NOMO-1 treated with dmso at 0.1 percent for 144 hours (cell line): ENCODE measurements at regions not wholly inside any gene's neighbourhood (a gene's known extent, or its start where the extent isn't known, plus 50 kb on each side); places are given as distances from the start of the nearest gene placed in this dataset.
"Not testable (repeated sequence)": the region's sequence is repeated elsewhere in the genome, so short reads cannot be mapped to it uniquely, and the experiment has no call there.

Experiments
- DNase-seq: peaks from one replicate; lab custom pipeline; 2025; ENCODE audit not compliant: unreplicated experiment; lab: John Stamatoyannopoulos, UW

DNA sequence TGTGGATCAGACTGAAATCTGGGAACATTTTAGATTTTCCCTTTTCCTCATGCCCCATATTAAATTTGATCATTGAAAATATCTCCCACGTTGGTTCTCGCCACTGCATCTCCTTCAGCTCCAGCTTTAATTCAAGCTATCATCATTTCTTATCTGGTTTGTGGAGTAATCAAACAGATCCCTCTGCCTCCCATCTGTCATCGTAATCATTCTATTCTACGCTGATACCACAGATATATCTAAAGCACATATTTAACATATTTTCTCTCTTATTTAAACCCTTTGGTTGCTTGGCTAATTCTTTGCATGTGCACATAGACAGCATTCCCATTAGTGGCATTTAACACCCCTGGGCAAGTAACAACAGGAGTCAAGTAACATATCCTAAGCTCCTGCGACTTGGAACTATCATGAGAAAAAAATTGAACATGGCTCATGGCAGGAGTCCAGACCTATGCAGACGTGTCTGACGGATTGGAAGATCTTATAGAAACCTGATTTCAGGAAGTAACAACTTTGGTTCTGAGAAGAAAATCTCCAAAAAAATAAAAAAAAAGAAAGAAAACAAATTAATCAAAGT, 158.8 kb upstream of the KYNU start:
- DNase-seq, result no peak

DNA sequence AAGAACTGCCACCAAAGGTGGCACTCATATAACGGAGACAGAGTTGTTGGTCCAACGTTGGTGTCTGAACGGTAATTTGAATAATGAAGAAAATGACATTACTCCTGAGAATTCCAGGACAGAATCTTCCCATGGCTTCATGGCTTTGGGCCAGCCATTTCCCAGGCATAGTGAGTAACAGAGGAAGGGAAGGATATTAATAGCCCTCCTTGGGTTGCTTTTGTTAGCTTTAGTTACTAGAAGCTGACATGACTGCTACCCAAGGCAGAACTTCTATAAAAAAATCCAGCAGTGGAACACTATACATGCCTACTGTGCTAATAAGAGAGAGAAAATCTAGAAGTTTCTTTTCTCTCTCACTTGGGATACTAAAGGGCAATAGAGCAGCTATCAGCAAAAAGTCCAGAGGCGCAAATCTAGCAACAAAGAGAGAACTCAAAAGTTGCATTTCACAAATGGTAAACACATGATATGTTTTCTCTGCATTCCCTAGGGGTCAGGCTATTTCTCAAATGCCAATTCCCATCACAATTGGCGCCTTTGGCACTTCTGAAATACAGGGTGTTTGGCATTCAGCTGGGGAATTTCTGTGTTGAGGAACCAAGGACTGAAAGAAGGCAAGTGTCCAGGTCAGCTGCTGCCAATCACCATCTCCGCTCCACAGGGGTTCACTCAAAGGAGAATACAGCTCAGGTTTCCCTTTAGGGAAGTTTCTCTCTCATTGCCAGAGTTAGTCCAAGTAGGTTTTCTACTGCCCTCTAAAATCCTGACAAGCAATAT, 160.8 kb upstream of the KYNU start:
- no peak for DNase-seq

DNA sequence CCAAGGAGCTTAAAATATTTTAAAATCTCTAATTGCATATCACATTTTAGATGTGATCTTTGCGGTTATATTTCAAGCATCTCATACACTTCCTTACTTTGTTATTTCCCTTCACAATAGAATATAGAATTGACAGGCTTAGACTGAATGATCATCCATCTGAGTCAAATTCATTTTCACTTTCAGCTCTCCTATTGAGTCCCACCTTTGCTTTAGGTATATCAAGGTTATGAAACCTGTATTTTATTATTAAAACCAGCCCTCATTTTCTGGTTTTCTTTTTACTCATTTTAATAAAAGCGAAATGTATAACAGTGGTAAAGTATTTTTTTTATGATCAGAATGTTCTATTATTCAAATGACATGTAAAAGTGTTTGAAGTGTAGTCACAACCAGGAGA, 162.9 kb upstream of the KYNU start:
- no peak for DNase-seq

DNA sequence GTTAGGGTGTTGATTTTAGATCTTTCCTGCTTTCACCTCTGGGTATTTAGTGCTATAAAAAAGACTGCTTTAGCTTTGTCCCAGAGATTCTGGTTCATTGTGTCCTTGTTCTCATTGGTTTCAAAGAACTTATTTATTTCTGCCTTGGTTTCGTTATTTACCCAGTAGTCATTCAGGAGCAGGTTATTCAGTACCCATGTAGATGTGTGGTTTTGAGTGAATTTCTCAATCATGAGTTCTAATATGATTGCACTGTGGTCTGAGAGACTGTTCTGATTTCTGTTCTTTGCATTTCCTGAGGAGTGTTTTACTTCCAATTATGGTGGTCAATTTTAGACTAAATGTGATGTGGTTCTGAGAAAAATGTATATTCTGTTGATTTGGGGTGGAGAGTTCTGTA, 167.1 kb upstream of the KYNU start:
- no peak for DNase-seq

DNA sequence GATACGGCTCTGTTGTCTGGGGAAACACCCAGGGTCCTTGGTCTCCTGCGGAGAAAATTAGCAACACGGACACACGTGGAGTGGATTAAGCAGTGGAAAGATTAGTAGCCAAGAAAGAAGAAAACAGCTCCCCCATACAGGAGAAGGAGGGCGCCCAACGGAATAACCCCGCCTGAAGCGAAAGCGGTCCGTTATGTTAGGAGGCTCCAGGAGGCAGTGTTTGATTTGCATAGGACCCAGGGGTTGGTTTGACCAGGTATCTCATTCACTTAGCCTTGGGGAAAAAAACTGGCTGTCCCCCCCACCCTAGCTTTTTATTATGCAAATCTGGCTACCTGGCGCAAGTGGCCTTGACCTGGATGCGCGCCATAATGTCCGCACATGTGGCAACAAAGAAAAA, 170.1 kb upstream of the KYNU start:
- no peak for DNase-seq

DNA sequence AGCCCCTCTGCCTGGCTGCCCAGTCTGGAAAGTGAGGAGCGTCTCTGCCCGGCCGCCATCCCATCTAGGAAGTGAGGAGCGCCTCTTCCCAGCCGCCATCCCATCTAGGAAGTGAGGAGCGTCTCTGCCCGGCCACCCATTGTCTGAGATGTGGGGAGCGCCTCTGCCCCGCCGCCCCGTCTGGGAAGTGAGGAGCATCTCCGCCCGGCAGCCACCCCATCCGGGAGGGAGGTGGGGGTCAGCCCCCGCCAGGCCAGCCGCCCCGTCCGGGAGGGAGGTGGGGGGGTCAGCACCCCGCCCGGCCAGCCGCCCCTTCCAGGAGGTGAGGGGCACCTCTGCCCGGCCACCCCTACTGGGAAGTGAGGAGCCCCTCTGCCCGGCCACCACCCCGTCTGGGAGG, 175.1 kb upstream of the KYNU start:
- DNase-seq, result not testable (repeated sequence)

DNA sequence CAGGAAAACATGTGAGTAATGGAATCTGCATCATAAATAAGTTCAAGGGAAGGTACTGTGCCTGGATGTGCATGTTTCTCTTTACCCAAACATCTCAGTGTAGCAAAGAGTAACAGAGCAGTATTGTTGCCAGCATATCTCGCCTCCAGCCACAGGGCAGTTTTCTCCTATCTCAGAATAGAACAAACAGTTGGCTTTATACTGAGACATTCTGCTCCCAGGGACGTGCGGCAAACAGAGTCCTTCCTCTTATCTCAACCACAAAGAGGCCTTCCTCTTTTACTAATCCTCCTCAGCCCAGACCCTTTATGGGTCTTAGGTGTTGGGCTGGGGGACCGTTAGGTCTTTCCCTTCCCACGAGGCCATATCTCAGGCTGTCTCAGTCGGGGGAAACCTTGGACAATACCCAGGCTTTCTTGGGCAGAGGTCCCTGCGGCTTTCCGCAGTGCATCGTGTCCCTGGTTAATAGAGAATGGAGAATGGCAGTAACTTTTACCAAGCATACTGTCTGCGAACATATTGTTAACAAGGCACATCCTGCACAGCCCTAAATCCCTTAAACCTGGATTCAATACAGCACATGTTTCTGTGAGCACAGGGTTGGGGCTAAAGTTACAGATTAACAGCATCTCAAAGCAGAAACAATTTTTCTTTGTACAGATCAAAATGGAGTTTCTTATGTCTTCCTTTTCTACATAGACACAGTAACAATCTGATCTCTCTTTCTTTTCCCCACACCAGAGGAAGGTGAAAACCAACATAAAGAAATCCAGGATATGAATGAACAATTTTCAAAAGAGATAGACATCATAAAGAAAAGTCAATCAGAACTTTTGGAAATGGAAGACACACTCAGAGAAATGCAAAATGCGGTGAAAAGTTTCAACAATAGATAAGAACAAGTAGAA, 181.9 kb upstream of the KYNU start:
- DNase-seq, result peak; percentile 74

DNA sequence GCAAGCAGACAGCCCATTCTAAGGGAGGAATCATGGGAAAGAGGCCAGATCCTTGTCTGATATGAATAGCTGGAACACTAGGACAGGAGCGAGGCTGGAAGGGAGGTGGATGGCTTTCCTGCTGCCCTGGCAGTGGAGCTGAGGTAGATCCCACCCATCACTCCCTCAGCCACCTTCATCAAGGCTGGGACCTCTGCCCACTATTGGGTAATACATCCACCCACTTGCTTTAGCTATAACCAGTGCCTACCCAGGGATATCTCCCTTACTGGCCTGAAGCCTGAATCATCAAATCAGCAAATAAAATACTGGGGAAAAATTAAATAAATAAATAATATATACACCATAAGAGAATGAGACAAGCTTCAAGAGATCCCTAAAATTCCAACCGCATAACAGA, 183.2 kb upstream of the KYNU start:
- no peak for DNase-seq

DNA sequence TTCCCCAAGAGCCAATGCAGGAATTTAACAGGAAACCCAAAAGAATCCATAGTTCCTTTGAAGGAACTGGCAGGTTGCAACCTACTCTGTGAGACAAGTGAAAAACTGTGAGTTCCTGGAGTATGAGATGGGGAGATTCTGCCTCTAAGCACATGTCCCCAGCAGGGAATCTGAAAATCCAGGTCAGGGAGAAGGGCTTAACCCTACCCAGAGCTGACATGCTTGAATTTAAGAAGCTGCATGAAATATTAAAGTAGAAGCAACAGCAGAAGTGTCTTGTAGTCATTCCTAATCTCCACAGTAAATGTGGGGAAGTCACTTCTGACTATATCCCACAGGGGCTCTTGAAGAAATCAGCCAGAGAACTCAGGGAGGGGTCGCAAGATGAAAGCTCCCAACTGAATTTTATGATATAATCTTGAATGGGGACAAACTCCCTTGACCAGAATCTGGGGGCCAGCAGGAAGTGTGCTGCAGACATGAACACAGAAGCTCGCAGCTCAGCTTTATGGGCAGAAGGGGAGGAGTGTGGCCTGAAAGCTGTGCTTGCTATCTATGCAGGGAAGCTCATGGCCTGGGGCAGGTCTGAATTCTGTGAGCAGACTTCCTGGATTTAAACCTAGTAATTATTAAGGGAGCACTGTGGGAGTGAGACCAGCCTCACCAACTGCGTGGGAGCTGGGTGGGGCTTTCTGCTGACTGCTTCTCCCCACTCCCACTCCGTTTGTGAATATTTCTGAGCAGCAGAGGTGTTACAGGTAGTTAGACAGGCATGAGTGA, 184.1 kb upstream of the KYNU start:
- DNase-seq, result no peak

DNA sequence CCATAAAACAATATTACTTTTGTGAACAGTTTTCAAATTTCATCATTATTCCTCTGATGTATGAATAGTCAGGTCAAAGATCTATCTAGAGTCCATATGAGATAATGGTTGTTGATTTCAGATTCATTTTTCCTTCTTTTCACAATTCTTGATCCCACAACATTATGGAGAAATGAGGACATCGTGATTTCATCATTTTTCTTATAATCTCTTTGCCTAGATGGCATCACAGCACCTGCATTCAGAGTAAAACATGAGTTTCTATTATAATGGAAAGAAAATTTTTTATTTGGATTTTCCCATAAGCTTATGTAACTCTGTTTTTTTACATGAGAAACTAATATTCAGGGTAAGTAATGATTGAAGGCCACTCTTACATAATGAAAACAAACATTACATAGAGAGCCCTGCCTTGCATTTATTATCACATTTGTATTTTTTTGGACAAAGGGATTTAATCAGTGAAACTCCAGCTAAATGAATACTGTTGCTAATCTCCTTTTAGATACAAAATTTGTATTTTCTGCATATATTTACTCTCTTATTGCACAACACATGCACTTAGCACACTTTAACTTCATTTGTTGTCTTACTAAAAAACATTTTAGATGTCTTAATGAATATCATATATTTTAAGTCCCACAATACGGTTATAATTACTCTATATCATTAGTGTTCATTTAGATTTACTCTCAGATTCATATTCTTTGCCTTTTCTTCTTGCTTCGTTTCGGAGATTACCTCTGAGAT, 188.4 kb upstream of the KYNU start:
- DNase-seq, result no peak

DNA sequence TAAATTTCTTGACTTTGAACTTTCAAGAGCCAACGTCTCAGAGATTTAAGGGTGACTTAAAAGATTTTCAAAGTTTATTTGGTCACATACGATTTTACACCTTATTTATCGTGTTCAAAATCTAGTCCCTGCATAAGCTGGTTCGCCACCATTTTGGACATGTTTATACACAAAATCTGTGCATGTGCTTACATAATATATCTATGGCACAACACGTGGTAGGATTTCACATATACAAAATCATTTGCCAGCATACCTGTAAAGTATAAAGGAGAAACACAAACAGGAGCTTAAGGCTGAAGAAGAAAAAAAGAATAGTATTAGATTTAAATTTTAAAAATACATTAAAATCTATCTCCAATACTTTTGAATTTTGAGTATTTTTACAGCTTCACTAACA, 190.0 kb upstream of the KYNU start:
- no peak for DNase-seq

DNA sequence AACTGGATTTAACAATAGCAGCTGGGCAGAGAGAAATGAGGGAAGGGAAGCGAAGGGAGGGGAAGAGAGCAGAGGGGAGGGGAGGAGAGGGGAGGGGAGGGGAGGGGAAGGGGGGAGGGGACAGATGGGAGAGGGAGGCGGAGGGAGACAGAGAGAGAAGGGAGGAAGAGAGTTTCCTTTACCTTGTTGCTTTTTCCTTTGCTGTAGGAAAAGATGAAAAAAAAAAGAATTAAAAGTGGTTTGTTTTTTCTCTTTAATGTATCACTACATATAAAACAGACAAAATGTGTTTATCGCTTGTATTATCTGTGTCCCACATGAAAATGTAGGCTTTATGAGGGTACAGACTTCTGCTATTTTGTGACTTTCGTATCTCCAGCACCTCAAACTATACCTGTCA, 190.4 kb upstream of the KYNU start:
- no peak for DNase-seq

DNA sequence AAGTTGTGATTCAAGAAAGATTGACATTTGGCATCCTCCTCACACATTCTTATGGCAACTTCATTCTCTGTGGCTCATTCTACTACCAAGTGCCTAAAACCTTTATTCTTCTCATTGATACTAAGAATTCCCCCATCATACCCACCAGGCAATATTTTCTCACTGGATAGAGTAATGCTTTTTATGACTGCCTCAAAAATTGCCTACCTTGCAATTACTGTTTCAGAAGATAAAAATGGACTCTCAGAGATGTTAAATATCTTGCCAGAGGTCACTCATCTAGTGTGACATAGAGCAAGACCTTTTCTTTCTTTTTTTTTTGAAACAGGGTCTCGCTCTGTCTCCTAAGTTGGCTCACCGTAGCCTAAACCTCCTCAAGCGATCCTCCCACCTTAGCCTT, 192.8 kb upstream of the KYNU start:
- no peak for DNase-seq

DNA sequence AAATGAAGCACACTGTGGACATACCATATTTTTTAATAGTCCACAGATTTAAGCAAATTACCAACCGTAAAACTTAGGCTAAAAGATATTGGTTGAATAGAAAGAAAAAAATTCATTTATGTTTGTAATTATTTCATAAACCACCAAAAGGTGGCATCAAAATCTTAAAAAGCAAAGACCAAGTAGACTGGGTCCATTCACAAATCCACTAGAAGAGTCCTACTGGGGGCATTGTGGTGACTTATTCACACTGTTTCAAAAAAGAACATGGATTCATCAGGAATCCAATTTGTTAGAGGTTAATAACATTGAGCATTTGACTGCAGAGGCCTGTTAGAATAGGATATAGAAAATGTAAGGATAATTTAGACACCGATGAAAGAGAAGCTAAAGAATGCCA, 194.9 kb upstream of the KYNU start:
- DNase-seq, result no peak

DNA sequence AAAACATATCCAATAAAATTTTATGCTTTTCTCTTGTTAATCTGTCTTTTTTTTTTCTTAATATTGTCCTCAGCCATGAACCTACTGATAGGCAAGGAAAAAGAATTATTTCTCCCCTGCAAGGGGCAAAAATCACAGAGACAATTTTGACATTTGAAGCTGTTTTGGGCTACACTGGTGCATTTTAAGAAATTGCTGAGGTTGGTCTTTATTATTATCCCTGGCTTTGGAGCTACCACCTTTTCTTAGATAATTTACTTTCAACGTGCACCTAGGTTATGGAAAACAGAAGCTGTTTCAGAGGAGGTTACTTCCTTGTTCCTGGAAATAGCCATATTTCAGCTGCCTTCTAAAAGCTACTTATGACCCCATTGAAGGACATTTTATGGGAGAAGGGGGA, 195.5 kb upstream of the KYNU start:
- no peak for DNase-seq

DNA sequence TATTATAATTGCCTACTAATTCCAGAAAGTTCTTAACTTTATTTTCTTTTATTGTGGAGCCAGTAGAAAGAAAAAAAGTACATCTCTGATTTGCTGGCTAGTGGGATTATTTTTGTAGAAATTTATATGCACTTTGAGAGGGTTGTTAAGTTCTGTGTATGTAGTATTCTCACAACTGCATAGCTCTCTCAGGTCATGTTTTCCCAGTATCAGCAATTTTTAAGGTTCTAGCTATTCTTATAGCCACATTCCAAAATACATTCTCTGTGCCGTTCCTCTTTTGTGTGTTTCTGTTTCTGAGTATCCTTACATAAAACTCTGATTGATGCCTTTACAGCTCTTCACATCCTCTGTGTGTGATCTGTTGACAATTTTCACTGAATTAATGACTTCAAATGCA, 199.3 kb upstream of the KYNU start:
- DNase-seq, result no peak

DNA sequence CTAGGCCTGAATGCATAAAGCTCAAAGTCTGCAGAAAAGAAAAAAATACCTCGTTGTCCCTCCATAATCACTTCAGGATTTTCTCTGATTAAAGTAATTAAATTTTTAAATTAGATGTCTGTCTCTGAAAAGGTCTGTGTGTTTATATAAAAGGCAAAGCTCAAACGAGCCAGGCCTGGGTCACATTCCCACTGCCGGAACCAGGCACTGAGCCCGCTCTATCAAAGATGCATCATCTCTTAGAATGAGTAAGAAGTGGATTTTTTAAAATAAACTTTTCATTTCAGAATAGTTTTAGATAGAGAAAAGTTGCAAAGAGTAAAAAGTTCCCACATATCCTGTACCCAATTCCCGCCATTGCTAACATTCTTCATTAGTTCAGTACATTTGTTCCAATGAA, 202.1 kb upstream of the KYNU start:
- no peak for DNase-seq

DNA sequence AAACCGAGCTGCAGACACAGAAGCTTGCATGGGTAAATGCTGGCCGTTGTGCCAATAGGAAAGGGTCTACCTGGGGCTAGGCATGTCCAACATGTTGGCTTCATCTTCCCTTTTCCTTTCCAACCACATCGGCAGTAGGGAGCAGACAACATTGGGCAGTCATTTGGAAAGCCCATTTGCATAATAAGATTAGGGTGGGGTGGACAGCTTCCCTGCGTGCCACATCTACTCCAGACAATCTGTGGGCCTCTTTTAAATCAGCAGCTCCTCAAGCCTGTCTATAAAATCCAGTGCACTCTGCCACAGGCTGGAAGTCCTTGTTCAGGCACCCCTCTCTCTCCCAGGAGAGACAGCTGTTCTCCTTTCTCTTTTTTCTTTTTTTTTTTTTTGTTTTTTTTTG, 203.6 kb upstream of the KYNU start:
- DNase-seq, result no peak

DNA sequence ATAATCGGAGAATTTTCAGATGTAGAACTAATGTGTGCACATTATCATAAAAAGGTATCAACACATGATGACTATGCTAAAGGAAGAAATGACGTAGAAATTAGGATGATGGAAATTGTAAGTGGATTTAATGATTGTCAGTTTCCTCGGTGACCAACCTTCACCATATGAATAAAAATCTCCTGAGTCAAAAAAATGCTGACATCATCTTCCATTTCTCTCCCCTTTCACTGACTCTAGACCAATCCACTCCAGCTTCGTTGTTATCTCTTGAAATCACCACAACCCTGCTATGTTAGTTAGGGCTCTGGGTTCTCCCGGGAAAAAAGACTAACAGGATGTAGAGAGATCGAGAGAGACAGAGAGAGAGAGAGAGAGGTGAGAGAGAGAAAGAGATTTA, 204.8 kb upstream of the KYNU start:
- no peak for DNase-seq

DNA sequence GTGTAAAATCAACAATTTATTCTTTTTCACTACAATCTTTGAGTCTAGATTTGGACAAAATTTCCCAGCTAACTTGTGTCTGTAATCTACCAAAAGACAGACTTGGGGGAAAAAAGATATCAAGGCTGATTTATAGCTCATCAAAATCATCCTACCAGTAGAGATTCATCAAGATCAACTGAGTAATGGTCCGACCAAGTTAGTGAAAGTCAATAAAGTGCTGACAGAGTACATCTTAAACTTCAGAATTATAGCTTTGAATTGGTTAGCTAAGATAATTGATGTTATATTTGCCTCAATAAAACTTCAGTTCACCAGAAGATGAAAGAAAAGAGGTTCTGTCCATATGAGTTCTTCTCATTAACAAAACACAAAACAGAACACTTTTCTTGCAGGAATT, 207.1 kb upstream of the KYNU start:
- DNase-seq, result no peak

DNA sequence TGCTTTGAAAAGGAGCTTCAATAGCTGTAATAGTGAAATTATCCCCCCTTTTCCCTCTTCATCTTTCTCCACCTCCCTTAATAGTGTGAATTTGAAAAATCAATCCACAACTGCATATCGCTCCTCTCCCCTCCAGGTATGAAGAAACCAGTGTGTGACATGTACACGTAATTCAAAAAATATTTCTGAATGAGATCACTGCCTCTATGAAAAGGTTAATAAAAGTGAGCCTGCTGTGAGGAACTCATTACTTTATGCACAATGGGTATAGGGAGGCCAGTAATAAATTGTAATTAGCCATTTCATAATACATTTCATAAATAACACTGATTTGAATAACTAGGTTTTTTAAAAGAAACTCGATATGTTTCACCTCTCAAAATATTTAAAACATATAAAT, 209.0 kb upstream of the KYNU start:
- DNase-seq, result no peak
